ENCODE measurements at regions not wholly inside any gene's neighbourhood (a gene's known extent, or its start where the extent isn't known, plus 50 kb on each side); places are given as distances from the start of the nearest gene placed in this dataset.

GRCh38 chr11:123378096-123378495 is 52.0 kb upstream of the GRAMD1B start:
- DNase-seq, result no peak

- no peak for DNase-seq
Observed at GRCh38 chr11:123377355-123377754, 52.7 kb upstream of the GRAMD1B start.

GRCh38 chr11:123375832-123376231 is 54.2 kb upstream of the GRAMD1B start:
- no peak for DNase-seq

- no peak for DNase-seq
Observed at GRCh38 chr11:123374622-123374968, 55.5 kb upstream of the GRAMD1B start.

GRCh38 chr11:123373754-123374621 is 56.1 kb upstream of the GRAMD1B start:
- DNase-seq, result no peak

- peak in 1 of 2 experiments; percentile 55 for DNase-seq
Observed at GRCh38 chr11:123371506-123372297, 58.4 kb upstream of the GRAMD1B start.

GRCh38 chr11:123366924-123367323 is 63.1 kb upstream of the GRAMD1B start:
- DNase-seq, result no peak

GRCh38 chr11:123365955-123366354 is 64.1 kb upstream of the GRAMD1B start:
- peak in 1 of 2 experiments; percentile 13 for DNase-seq

- DNase-seq, result no peak
Observed at GRCh38 chr11:123364080-123364479, 66.0 kb upstream of the GRAMD1B start.

- no peak for DNase-seq
Observed at GRCh38 chr11:123363556-123363955, 66.5 kb upstream of the GRAMD1B start.

GRCh38 chr11:123362941-123363340 is 67.1 kb upstream of the GRAMD1B start:
- no peak for DNase-seq

GRCh38 chr11:123362186-123362585 is 67.9 kb upstream of the GRAMD1B start:
- DNase-seq, result no peak

- no peak for DNase-seq
Observed at GRCh38 chr11:123361110-123361509, 69.0 kb upstream of the GRAMD1B start.

- no peak for DNase-seq
Observed at GRCh38 chr11:123360267-123360936, 69.7 kb upstream of the GRAMD1B start.

GRCh38 chr11:123357990-123358827 is 71.9 kb upstream of the GRAMD1B start:
- DNase-seq, result peak; percentile 52 to 59

- DNase-seq, result no peak
Observed at GRCh38 chr11:123357353-123357989, 72.6 kb upstream of the GRAMD1B start.

GRCh38 chr11:123356539-123356938 is 73.5 kb upstream of the GRAMD1B start:
- no peak for DNase-seq

- no peak for DNase-seq
Observed at GRCh38 chr11:123354371-123354975, 75.6 kb upstream of the GRAMD1B start.

- DNase-seq, result no peak
Observed at GRCh38 chr11:123351375-123351774, 78.7 kb upstream of the GRAMD1B start.

- DNase-seq, result no peak
Observed at GRCh38 chr11:123349382-123349781, 80.7 kb upstream of the GRAMD1B start.

GRCh38 chr11:123344790-123345357 is 85.2 kb upstream of the GRAMD1B start:
- peak; percentile 41 to 86 for DNase-seq

Measured in NCI-H2081 (cell line).